Testis (tissue), 2 donors: ENCODE measurements at regions not wholly inside any gene's neighbourhood (a gene's known extent, or its start where the extent isn't known, plus 50 kb on each side); places are given as distances from the start of the nearest gene placed in this dataset.

Experiments
- POLR2A ChIP-seq: fragments of 450-650 bp; IDR thresholded peaks from one replicate; pipeline ENCODE4 v1.6.1; 2017; ENCODE audit warnings: antibody characterized with exemption, mild to moderate bottlenecking, moderate library complexity
- TF ChIP-seq, protein P1 (sequence below), 3 experiments: fragments of 450-650 bp in 2 of 3; fragments of 200-600 bp in 1 of 3; sonication (generic) in 1 of 3; IDR thresholded peaks; one replicate each; pipeline ENCODE4 v1.5.1; 2016 to 2019; ENCODE audit warnings: antibody characterized with exemption in 3 of 3, mild to moderate bottlenecking in 2 of 3, moderate library complexity in 1 of 3

DNA sequence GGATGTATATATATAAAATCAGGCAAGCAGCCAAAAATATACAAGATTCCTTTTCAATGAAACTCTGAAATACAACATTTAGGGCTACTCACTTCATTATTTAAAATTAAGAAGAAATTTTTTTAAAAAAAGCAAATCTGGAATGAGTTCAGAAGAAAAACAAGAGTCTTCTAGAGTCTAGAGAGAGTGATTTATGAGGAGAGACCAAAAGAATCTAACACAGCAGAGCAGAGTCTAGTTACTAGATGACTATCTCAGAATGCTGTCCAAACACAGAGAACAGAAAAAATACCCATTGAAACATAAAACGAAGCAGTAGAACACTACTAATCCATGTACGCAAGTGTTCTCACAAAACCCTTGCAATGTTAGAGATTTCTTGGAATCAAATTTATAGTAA is 275.2 kb upstream of the CBLB start:
- TF ChIP-seq, protein P1, sequence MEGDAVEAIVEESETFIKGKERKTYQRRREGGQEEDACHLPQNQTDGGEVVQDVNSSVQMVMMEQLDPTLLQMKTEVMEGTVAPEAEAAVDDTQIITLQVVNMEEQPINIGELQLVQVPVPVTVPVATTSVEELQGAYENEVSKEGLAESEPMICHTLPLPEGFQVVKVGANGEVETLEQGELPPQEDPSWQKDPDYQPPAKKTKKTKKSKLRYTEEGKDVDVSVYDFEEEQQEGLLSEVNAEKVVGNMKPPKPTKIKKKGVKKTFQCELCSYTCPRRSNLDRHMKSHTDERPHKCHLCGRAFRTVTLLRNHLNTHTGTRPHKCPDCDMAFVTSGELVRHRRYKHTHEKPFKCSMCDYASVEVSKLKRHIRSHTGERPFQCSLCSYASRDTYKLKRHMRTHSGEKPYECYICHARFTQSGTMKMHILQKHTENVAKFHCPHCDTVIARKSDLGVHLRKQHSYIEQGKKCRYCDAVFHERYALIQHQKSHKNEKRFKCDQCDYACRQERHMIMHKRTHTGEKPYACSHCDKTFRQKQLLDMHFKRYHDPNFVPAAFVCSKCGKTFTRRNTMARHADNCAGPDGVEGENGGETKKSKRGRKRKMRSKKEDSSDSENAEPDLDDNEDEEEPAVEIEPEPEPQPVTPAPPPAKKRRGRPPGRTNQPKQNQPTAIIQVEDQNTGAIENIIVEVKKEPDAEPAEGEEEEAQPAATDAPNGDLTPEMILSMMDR (IDR thresholded peaks at IDR 0.05) = no peak
- no peak for TF ChIP-seq POLR2A
